HEK293 (cell line): ENCODE measurements at regions not wholly inside any gene's neighbourhood (a gene's known extent, or its start where the extent isn't known, plus 50 kb on each side); places are given as distances from the start of the nearest gene placed in this dataset.

Source experiments
- CTCF ChIA-PET: fragments of 350-600 bp; formaldehyde crosslinking; extraction: SDS; loops from one replicate; lab custom pipeline; 2021; ENCODE audit warnings: antibody characterized with exemption; lab: Yijun Ruan, JAX
- POLR2A ChIA-PET: fragments of 300-600 bp; formaldehyde crosslinking; extraction: SDS; loops from one replicate; lab custom pipeline; 2020; ENCODE audit warnings: antibody characterized with exemption, inconsistent platforms; lab: Yijun Ruan, JAX
- H3K27ac ChIP-seq: fragments of 200-500 bp; sonication (Bioruptor generic); 2 replicates; pipeline ENCODE4 v1.5.1; 2014; ENCODE audit warnings: low read depth, low read length, control low read depth, inconsistent platforms; ENCODE audit errors: extremely low read depth
- H3K36me3 ChIP-seq, 2 experiments: fragments of 200-500 bp in 1 of 2; sonication (Bioruptor generic) in 1 of 2; 1 replicate in 1 of 2; 2 replicates in 1 of 2; pipeline ENCODE4 v1.5.1; 2014 to 2017; ENCODE audit warnings: inconsistent platforms in 2 of 2, low read length in 2 of 2; ENCODE audit not compliant: control insufficient read depth in 2 of 2, insufficient read depth in 1 of 2
- H3K4me1 ChIP-seq: fragments of 200-500 bp; sonication (Bioruptor generic); 2 replicates; pipeline ENCODE4 v1.5.1; 2014; ENCODE audit warnings: mild to moderate bottlenecking, low read length, inconsistent platforms; ENCODE audit not compliant: control insufficient read depth, insufficient read depth
- H3K4me3 ChIP-seq: 2 replicates; pipeline ENCODE4 v1.5.1; 2011; ENCODE audit warnings: low read depth, mild to moderate bottlenecking, control low read depth, low read length, moderate library complexity
- H3K9me3 ChIP-seq: fragments of 200-500 bp; sonication (Bioruptor generic); 2 replicates; pipeline ENCODE4 v1.5.1; 2014; ENCODE audit warnings: low read depth, low read length, inconsistent platforms; ENCODE audit not compliant: control insufficient read depth, insufficient read depth
- BCL11A ChIP-seq: fragments of 450-650 bp; formaldehyde crosslinking; IDR thresholded peaks from 2 replicates; pipeline ENCODE4 v1.5.1; 2016; ENCODE audit warnings: low read depth, missing biosample characterization, missing genetic modification characterization
- HOXA7 ChIP-seq: sonication (generic); formaldehyde crosslinking; IDR thresholded peaks from 2 replicates; pipeline ENCODE4 v1.8.1; 2022; ENCODE audit warnings: missing genetic modification reagents, borderline replicate concordance
- IKZF3 ChIP-seq: fragments of 450-650 bp; IDR thresholded peaks from 2 replicates; pipeline ENCODE4 v1.5.0; 2018; ENCODE audit warnings: missing biosample characterization, mild to moderate bottlenecking, missing genetic modification characterization, moderate library complexity
- INSM2 ChIP-seq: fragments of 450-650 bp; formaldehyde crosslinking; IDR thresholded peaks from 2 replicates; pipeline ENCODE4 v1.5.1; 2016; ENCODE audit warnings: missing biosample characterization, missing genetic modification characterization
- KLF17 ChIP-seq: fragments of 450-650 bp; formaldehyde crosslinking; IDR thresholded peaks from 2 replicates; pipeline ENCODE4 v1.5.1; 2016; ENCODE audit warnings: missing biosample characterization, missing genetic modification characterization
- PRDM1 ChIP-seq: fragments of 450-650 bp; formaldehyde crosslinking; IDR thresholded peaks from 2 replicates; pipeline ENCODE4; 2016; ENCODE audit warnings: missing biosample characterization, missing genetic modification characterization
- PRDM10 ChIP-seq: fragments of 450-650 bp; formaldehyde crosslinking; IDR thresholded peaks from 2 replicates; pipeline ENCODE4 v1.5.1; 2016; ENCODE audit warnings: missing biosample characterization, missing genetic modification characterization
- REPIN1 ChIP-seq: fragments of 450-650 bp; formaldehyde crosslinking; IDR thresholded peaks from 2 replicates; pipeline ENCODE4 v1.5.1; 2017; ENCODE audit warnings: missing biosample characterization, missing genetic modification characterization, low read depth
- SP7 ChIP-seq: fragments of 450-650 bp; formaldehyde crosslinking; IDR thresholded peaks from 2 replicates; pipeline ENCODE4 v1.5.1; 2016; ENCODE audit warnings: missing biosample characterization, missing genetic modification characterization
- YY1 ChIP-seq: fragments of 450-650 bp; formaldehyde crosslinking; IDR thresholded peaks from 2 replicates; pipeline ENCODE4 v1.5.1; 2018; ENCODE audit warnings: missing biosample characterization, missing genetic modification characterization
- ZIC2 ChIP-seq: fragments of 450-650 bp; formaldehyde crosslinking; IDR thresholded peaks from 2 replicates; pipeline ENCODE4 v1.5.1; 2016; ENCODE audit warnings: missing biosample characterization, missing genetic modification characterization
- ZNF121 ChIP-seq: fragments of 450-650 bp; formaldehyde crosslinking; IDR thresholded peaks from 2 replicates; pipeline ENCODE4 v1.5.1; 2016; ENCODE audit warnings: missing biosample characterization, missing genetic modification characterization
- ZNF174 ChIP-seq: fragments of 450-650 bp; formaldehyde crosslinking; IDR thresholded peaks from 2 replicates; pipeline ENCODE4 v1.5.0; 2017; ENCODE audit warnings: missing biosample characterization, mild to moderate bottlenecking, missing genetic modification characterization
- ZNF266 ChIP-seq: fragments of 450-650 bp; formaldehyde crosslinking; IDR thresholded peaks from 2 replicates; pipeline ENCODE4 v1.5.1; 2016; ENCODE audit warnings: missing biosample characterization, missing genetic modification characterization, low read depth
- ZNF324 ChIP-seq: fragments of 450-650 bp; formaldehyde crosslinking; IDR thresholded peaks from 2 replicates; pipeline ENCODE4 v1.5.1; 2016; ENCODE audit warnings: missing biosample characterization, missing genetic modification characterization
- ZNF354C ChIP-seq: fragments of 450-650 bp; formaldehyde crosslinking; IDR thresholded peaks from 2 replicates; pipeline ENCODE4 v1.5.1; 2016; ENCODE audit warnings: missing biosample characterization, missing genetic modification characterization, low read depth, borderline replicate concordance
- ZNF433 ChIP-seq: fragments of 450-650 bp; formaldehyde crosslinking; IDR thresholded peaks from 2 replicates; pipeline ENCODE4 v1.5.1; 2016; ENCODE audit warnings: missing biosample characterization, missing genetic modification characterization, low read depth
- ZNF48 ChIP-seq: fragments of 450-650 bp; formaldehyde crosslinking; IDR thresholded peaks from 2 replicates; pipeline ENCODE4 v1.5.1; 2016; ENCODE audit warnings: missing biosample characterization, missing genetic modification characterization
- ZNF521 ChIP-seq: fragments of 450-650 bp; formaldehyde crosslinking; IDR thresholded peaks from 2 replicates; pipeline ENCODE4 v1.5.1; 2017; ENCODE audit warnings: missing biosample characterization, mild to moderate bottlenecking, missing genetic modification characterization
- ZNF580 ChIP-seq: fragments of 450-650 bp; formaldehyde crosslinking; IDR thresholded peaks from 2 replicates; pipeline ENCODE4 v1.5.1; 2016; ENCODE audit warnings: missing biosample characterization, missing genetic modification characterization
- ZNF639 ChIP-seq: fragments of 450-650 bp; formaldehyde crosslinking; IDR thresholded peaks from 2 replicates; pipeline ENCODE4 v1.5.1; 2016; ENCODE audit warnings: missing biosample characterization, missing genetic modification characterization
- ZNF654 ChIP-seq: fragments of 450-650 bp; formaldehyde crosslinking; IDR thresholded peaks from 2 replicates; pipeline ENCODE4 v1.5.1; 2016; ENCODE audit warnings: low read depth, missing biosample characterization, missing genetic modification characterization
- ZNF704 ChIP-seq: fragments of 450-650 bp; formaldehyde crosslinking; IDR thresholded peaks from 2 replicates; pipeline ENCODE4 v1.5.1; 2016; ENCODE audit warnings: missing biosample characterization, missing genetic modification characterization

GRCh38 chr20:57830515-57830895 is 120.7 kb upstream of the PMEPA1 start:
- Histone ChIP-seq H3K9me3 (no peaks in the 10 kb centered on the region), H3K4me3 (no peak overlapping the region), H3K4me1 (no peaks in the 10 kb centered on the region), H3K27ac (no peak overlapping the region), H3K36me3 (no peaks in the 10 kb centered on the region)
- CTCF ChIA-PET, result no interaction called here
- POLR2A ChIA-PET, result no interaction called here
- TF ChIP-seq ZNF433 (tag by site-specific recombination) (no peak), SP7 (tag by site-specific recombination) (no peak), ZNF580 (tag by site-specific recombination) (no peak), ZNF654 (tag by site-specific recombination) (no peak), ZIC2 (no peak), YY1 (tag by site-specific recombination) (no peak), ZNF121 (tag by site-specific recombination) (no peak), KLF17 (no peak), REPIN1 (tag by site-specific recombination) (no peak), ZNF354C (tag by site-specific recombination) (no peak), ZNF324 (tag by site-specific recombination) (no peak), PRDM10 (tag by site-specific recombination) (no peak), ZNF266 (tag by site-specific recombination) (no peak)
- TF ChIP-seq, all 188 proteins: peak for 0

- Histone ChIP-seq H3K27ac (no peak overlapping the region), H3K4me3 (no peak overlapping the region), H3K4me1 (no peaks in the 10 kb centered on the region), H3K36me3 (no peaks in the 10 kb centered on the region), H3K9me3 (no peaks in the 10 kb centered on the region)
- ChIA-PET POLR2A (no interaction called here), CTCF (interaction anchor here (0.6 kb wide), 1 partner anchor 105 kb away, joined by 3 read pairs; no protein-coding TSS in a partner anchor)
- TF ChIP-seq ZNF48, result no peak
Observed at GRCh38 chr20:57829805-57830514, 120.1 kb upstream of the PMEPA1 start.

- CTCF ChIA-PET, result interaction anchor here (0.6 kb wide), 1 partner anchor 105 kb away, joined by 3 read pairs; no protein-coding TSS in a partner anchor
- H3K4me1 ChIP-seq, result no peaks in the 10 kb centered on the region
- no peaks in the 10 kb centered on the region for H3K9me3 ChIP-seq
- no peak overlapping the region for H3K27ac ChIP-seq
- no peaks in the 10 kb centered on the region for H3K36me3 ChIP-seq
- H3K4me3 ChIP-seq, result no peak overlapping the region
- POLR2A ChIA-PET, result no interaction called here
- TF ChIP-seq BCL11A (no peak), ZNF521 (tag by site-specific recombination) (no peak), ZNF639 (tag by site-specific recombination) (no peak), HOXA7 (no peak), IKZF3 (tag by site-specific recombination) (no peak), ZNF704 (tag by site-specific recombination) (no peak), INSM2 (no peak), ZNF174 (tag by site-specific recombination) (no peak), PRDM1 (tag by site-specific recombination) (no peak)
Observed at GRCh38 chr20:57829336-57829735, 119.5 kb upstream of the PMEPA1 start.
